HEK293T (cell line): ENCODE measurements at regions not wholly inside any gene's neighbourhood (a gene's known extent, or its start where the extent isn't known, plus 50 kb on each side); places are given as distances from the start of the nearest gene placed in this dataset.

Source experiments
- BHLHE40 ChIP-seq: fragments of 450-650 bp; IDR thresholded peaks from 2 replicates; pipeline ENCODE4 v1.6.1; 2016; ENCODE audit warnings: mild to moderate bottlenecking, moderate library complexity, borderline replicate concordance
- ELF4 ChIP-seq: fragments of 450-650 bp; IDR thresholded peaks from 2 replicates; pipeline ENCODE4 v1.6.1; 2017; ENCODE audit warnings: antibody characterized with exemption
- FOXK2 ChIP-seq: fragments of 450-650 bp; IDR thresholded peaks from 2 replicates; pipeline ENCODE4 v1.6.1; 2016; ENCODE audit warnings: mild to moderate bottlenecking
- FOXM1 ChIP-seq: fragments of 450-650 bp; IDR thresholded peaks from 2 replicates; pipeline ENCODE4 v1.6.1; 2017; ENCODE audit warnings: mild to moderate bottlenecking, borderline replicate concordance
- HDGF ChIP-seq: fragments of 450-650 bp; IDR thresholded peaks from 2 replicates; pipeline ENCODE4 v1.6.1; 2017; ENCODE audit warnings: antibody characterized with exemption, borderline replicate concordance
- LEF1 ChIP-seq: fragments of 450-650 bp; IDR thresholded peaks from 2 replicates; pipeline ENCODE4 v1.6.1; 2017; ENCODE audit warnings: mild to moderate bottlenecking, borderline replicate concordance
- NFRKB ChIP-seq: fragments of 450-650 bp; IDR thresholded peaks from 2 replicates; pipeline ENCODE4 v1.6.1; 2016; ENCODE audit warnings: mild to moderate bottlenecking, moderate library complexity
- SP1 ChIP-seq: fragments of 450-650 bp; IDR thresholded peaks from 2 replicates; pipeline ENCODE4 v1.6.1; 2017
- ZNF384 ChIP-seq: fragments of 450-650 bp; IDR thresholded peaks from 2 replicates; pipeline ENCODE4 v1.6.1; 2016

GRCh38 chr13:67369895-67370660, 139.9 kb upstream of the PCDH9 start:
- peak; percentile 17; the same call in 1 of the 2 replicates for TF ChIP-seq ELF4
- no peak for TF ChIP-seq SP1
- no peak for TF ChIP-seq NFRKB
- no peak for TF ChIP-seq FOXK2
- TF ChIP-seq FOXM1, result no peak
- TF ChIP-seq HDGF, result no peak
- no peak for TF ChIP-seq BHLHE40
- no peak for TF ChIP-seq ZNF384
- TF ChIP-seq LEF1, result no peak
